IMR-90 (cell line): ENCODE measurements at regions not wholly inside any gene's neighbourhood (a gene's known extent, or its start where the extent isn't known, plus 50 kb on each side); places are given as distances from the start of the nearest gene placed in this dataset.

ENCODE experiments used
- ATAC-seq: fragments of 200-7000 bp; cut with Tn5 transposase; 2 replicates; pipeline ENCODE4 v1.9.1; 2020; ENCODE audit warnings: low read depth, mild to moderate bottlenecking, moderate library complexity
- BruUV-seq: library from RNA; stranded (reverse); fragments of 400-500 nt; replicated peaks from 2 replicates; lab custom pipeline; 2021; lab: Mats Ljungman, UMichigan
- CTCF ChIA-PET: fragments of 300-600 bp; formaldehyde crosslinking; extraction: SDS; loops from one replicate; lab custom pipeline; 2021; ENCODE audit warnings: antibody characterized with exemption; lab: Yijun Ruan, JAX
- POLR2A ChIA-PET: fragments of 300-600 bp; sonication (Branson Sonifier 250); formaldehyde crosslinking; loops from one replicate; lab custom pipeline; 2022; ENCODE audit warnings: antibody characterized with exemption; ENCODE audit not compliant: unreplicated experiment; lab: Charles Lee
- DNase-seq: peaks from one replicate; pipeline ENCODE4 v3.0.0; 2013
- H2AFZ ChIP-seq: replicated peaks from 2 replicates; pipeline ENCODE3; 2013; ENCODE audit warnings: low read length, mild to moderate bottlenecking; ENCODE audit not compliant: poor library complexity
- H2AK5ac ChIP-seq: 2 replicates; pipeline ENCODE4 v1.6.1; 2013; ENCODE audit warnings: low read depth, low read length, inconsistent platforms
- H2AK9ac ChIP-seq: replicated peaks from 2 replicates; pipeline ENCODE3; 2013; ENCODE audit warnings: mild to moderate bottlenecking, low read depth, low read length, moderate library complexity; ENCODE audit not compliant: poor library complexity
- H2BK120ac ChIP-seq: 2 replicates; pipeline ENCODE4 v1.6.1; 2013; ENCODE audit warnings: low read depth, low read length, inconsistent platforms
- H2BK15ac ChIP-seq: 3 replicates; pipeline ENCODE4 v1.6.1; 2013; ENCODE audit warnings: low read depth, low read length, inconsistent platforms
- H2BK20ac ChIP-seq: 2 replicates; pipeline ENCODE4 v1.6.1; 2013; ENCODE audit warnings: low read depth, mild to moderate bottlenecking, inconsistent platforms, low read length, moderate library complexity
- H2BK5ac ChIP-seq: 2 replicates; pipeline ENCODE4 v1.6.1; 2013; ENCODE audit warnings: mild to moderate bottlenecking, low read depth, low read length, inconsistent platforms; ENCODE audit not compliant: poor library complexity, severe bottlenecking
- H3K14ac ChIP-seq: replicated peaks from 2 replicates; pipeline ENCODE4 v1.6.1; 2013; ENCODE audit warnings: low read depth, low read length, inconsistent platforms
- H3K18ac ChIP-seq: 2 replicates; pipeline ENCODE4 v1.6.1; 2013; ENCODE audit warnings: low read depth, low read length, control low read depth
- H3K23ac ChIP-seq: 2 replicates; pipeline ENCODE4 v1.6.1; 2013; ENCODE audit warnings: low read depth, low read length, inconsistent platforms
- H3K27ac ChIP-seq: 2 replicates; pipeline ENCODE4 v1.5.1; 2013; ENCODE audit warnings: mild to moderate bottlenecking, control low read depth, low read length; ENCODE audit not compliant: insufficient read depth
- H3K27me3 ChIP-seq: 2 replicates; pipeline ENCODE4 v1.6.1; 2013; ENCODE audit warnings: low read length; ENCODE audit not compliant: control insufficient read depth, insufficient read depth
- H3K36me3 ChIP-seq: 2 replicates; pipeline ENCODE4 v1.6.1; 2013; ENCODE audit warnings: low read length, mixed read lengths; ENCODE audit not compliant: control insufficient read depth, insufficient read depth
- H3K4ac ChIP-seq: 2 replicates; pipeline ENCODE4 v1.6.1; 2013; ENCODE audit warnings: low read depth, low read length, inconsistent platforms
- H3K4me1 ChIP-seq: 2 replicates; pipeline ENCODE4 v1.6.1; 2013; ENCODE audit warnings: low read length, mixed read lengths; ENCODE audit not compliant: control insufficient read depth, insufficient read depth
- H3K4me2 ChIP-seq: 2 replicates; pipeline ENCODE4 v1.6.1; 2013; ENCODE audit warnings: low read depth, mild to moderate bottlenecking, control low read depth, low read length, moderate library complexity
- H3K4me3 ChIP-seq: 2 replicates; pipeline ENCODE4 v1.5.1; 2013; ENCODE audit warnings: low read depth, mild to moderate bottlenecking, control low read depth, low read length, moderate library complexity; ENCODE audit not compliant: insufficient read depth
- H3K56ac ChIP-seq: 2 replicates; pipeline ENCODE4 v1.6.1; 2013; ENCODE audit warnings: low read length, inconsistent platforms; ENCODE audit not compliant: insufficient read depth; ENCODE audit errors: extremely low read depth
- H3K79me1 ChIP-seq, 2 experiments: 2 replicates each; pipeline ENCODE4 v1.6.1; 2013; ENCODE audit warnings: low read length in 2 of 2, inconsistent platforms in 1 of 2, low read depth in 1 of 2
- H3K9ac ChIP-seq: 2 replicates; pipeline ENCODE4 v1.6.1; 2013; ENCODE audit warnings: low read depth, low read length, control low read depth
- H3K9me1 ChIP-seq: 2 replicates; pipeline ENCODE4 v1.6.1; 2013; ENCODE audit warnings: low read length, inconsistent platforms; ENCODE audit not compliant: insufficient read depth
- H3K9me3 ChIP-seq: 2 replicates; pipeline ENCODE4 v1.6.1; 2013; ENCODE audit warnings: low read length; ENCODE audit not compliant: control insufficient read depth, insufficient read depth
- H4K20me1 ChIP-seq: 2 replicates; pipeline ENCODE4 v1.6.1; 2013; ENCODE audit warnings: low read length, inconsistent platforms; ENCODE audit not compliant: insufficient read depth
- H4K5ac ChIP-seq: 2 replicates; pipeline ENCODE4 v1.6.1; 2013; ENCODE audit warnings: mild to moderate bottlenecking, low read depth, low read length, control low read depth
- H4K8ac ChIP-seq, 2 experiments: 2 replicates each; pipeline ENCODE4 v1.6.1; 2013; ENCODE audit warnings: low read depth in 2 of 2, low read length in 2 of 2, control low read depth in 1 of 2, inconsistent platforms in 1 of 2
- H4K91ac ChIP-seq: 2 replicates; pipeline ENCODE4 v1.6.1; 2013; ENCODE audit warnings: low read depth, low read length, inconsistent platforms; ENCODE audit not compliant: insufficient read depth
- BHLHE40 ChIP-seq: fragments of 150-350 bp; IDR thresholded peaks from 2 replicates; pipeline ENCODE4 v1.6.1; 2016; ENCODE audit warnings: mild to moderate bottlenecking, low read depth, low read length
- CEBPB ChIP-seq: IDR thresholded peaks from 2 replicates; pipeline ENCODE4 v1.6.1; 2012; ENCODE audit warnings: low read depth, low read length, improper control_type of control experiment
- CHD1 ChIP-seq: IDR thresholded peaks from 2 replicates; pipeline ENCODE4 v1.6.1; 2012; ENCODE audit warnings: low read depth, low read length, improper control_type of control experiment
- FOS ChIP-seq: fragments of 150-350 bp; IDR thresholded peaks from 2 replicates; pipeline ENCODE4 v1.6.1; 2016; ENCODE audit warnings: low read depth, low read length
- MAZ ChIP-seq: IDR thresholded peaks from 2 replicates; pipeline ENCODE4 v1.6.1; 2012; ENCODE audit warnings: low read depth, mild to moderate bottlenecking, low read length, improper control_type of control experiment, moderate library complexity, borderline replicate concordance
- MXI1 ChIP-seq: IDR thresholded peaks from 2 replicates; pipeline ENCODE4 v1.6.1; 2012; ENCODE audit warnings: low read depth, mild to moderate bottlenecking, low read length, moderate library complexity, borderline replicate concordance
- NFE2L2 ChIP-seq: fragments of 150-350 bp; IDR thresholded peaks from 2 replicates; pipeline ENCODE4 v1.6.1; 2016; ENCODE audit warnings: low read depth, mild to moderate bottlenecking, low read length
- RCOR1 ChIP-seq: IDR thresholded peaks from 2 replicates; pipeline ENCODE4 v1.6.1; 2012; ENCODE audit warnings: mild to moderate bottlenecking, low read length, improper control_type of control experiment; ENCODE audit not compliant: insufficient replicate concordance
- RFX5 ChIP-seq: IDR thresholded peaks from 2 replicates; pipeline ENCODE4 v1.8.0; 2012; ENCODE audit warnings: low read depth, mild to moderate bottlenecking, low read length, moderate library complexity
- SMC3 ChIP-seq: fragments of 150-350 bp; IDR thresholded peaks from 2 replicates; pipeline ENCODE4 v1.6.1; 2016; ENCODE audit warnings: low read depth, mild to moderate bottlenecking, antibody characterized with exemption, low read length, moderate library complexity
- WGBS, 2 experiments: methylation state at CpG; one replicate each; pipeline versions ENCODE4 v1.1.5 to v1.1.7; 2013; ENCODE audit warnings: missing lambda C conversion rate in 2 of 2; ENCODE audit not compliant: insufficient read length in 1 of 2; ENCODE audit errors: extremely low coverage in 2 of 2; 5-methylcytosine and 5-hydroxymethylcytosine counted together
- dilution Hi-C: fragments of 300-500 bp; cut with HindIII; formaldehyde crosslinking; loops from one replicate; pipeline ENCODE4 v1.14.3; 2018; ENCODE audit warnings: low sequenced_read_pairs; ENCODE audit not compliant: unreplicated experiment
- in situ Hi-C: fragments of 300-500 bp; cut with MboI; formaldehyde crosslinking; loops from 3 replicates; pipeline ENCODE4 v1.14.3; 2019; ENCODE audit warnings: low sequenced_read_pairs, inconsistent platforms, mixed read lengths
- intact Hi-C: fragments of 100-400 bp; cut with micrococcal nuclease; formaldehyde crosslinking; loops from 2 replicates; pipeline ENCODE4 v1.10.0; 2022
- TF ChIP-seq, protein P1 (sequence below): conservative IDR thresholded peaks from 2 replicates; pipeline ENCODE4 v1.5.1; 2012; ENCODE audit warnings: mild to moderate bottlenecking, low read depth, low read length, improper control_type of control experiment
- TF ChIP-seq, protein P2 (sequence below): fragments of 150-350 bp; IDR thresholded peaks from 2 replicates; pipeline ENCODE4 v1.6.1; 2016; ENCODE audit warnings: low read depth, mild to moderate bottlenecking, low read length, moderate library complexity, borderline replicate concordance

GRCh38 chr1:234667600-234668576 is 57.9 kb upstream of the IRF2BP2 start (continued):
- TF ChIP-seq SMC3 (no peak), CEBPB (no peak)

DNA sequence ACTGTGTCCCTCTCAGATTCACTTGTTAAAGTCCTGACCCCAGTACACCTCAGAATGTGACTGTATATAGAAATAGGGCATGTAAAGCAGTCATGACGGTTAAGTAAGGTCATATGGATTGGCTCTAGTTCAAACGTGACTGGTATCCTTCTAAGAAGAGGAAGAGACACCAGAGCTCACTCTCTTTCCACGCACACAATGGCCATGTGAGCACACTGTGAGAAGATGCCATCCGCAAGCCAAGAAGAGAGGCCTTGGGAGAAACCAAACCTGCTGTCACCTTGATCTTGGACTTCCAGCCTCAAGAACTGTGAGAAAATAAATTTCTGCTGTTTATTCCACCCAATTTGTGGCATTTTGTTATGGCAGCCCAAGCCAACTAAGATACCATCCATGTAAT is 56.8 kb upstream of the IRF2BP2 start:
- Histone ChIP-seq H4K5ac (no peak overlapping the region), H4K20me1 (no peaks in the 10 kb centered on the region), H3K79me1 (no peaks in the 10 kb centered on the region), H3K27ac (no peak overlapping the region), H3K9me1 (no peaks in the 10 kb centered on the region; the same call in 1 of the 2 replicates), H2BK15ac (no peak overlapping the region), H2AFZ (no peak overlapping the region), H3K4me1 (no peaks in the 10 kb centered on the region), H3K4ac (no peak overlapping the region), H2AK5ac (no peak overlapping the region), H3K36me3 (no peaks in the 10 kb centered on the region), H3K27me3 (no peaks in the 10 kb centered on the region), H2BK120ac (no peak overlapping the region), H4K8ac (no peak overlapping the region), H2BK5ac (no peak overlapping the region), H2BK20ac (no peak overlapping the region), H3K9me3 (peaks cover 15% of the 10 kb centered on the region), H3K9ac (no peak overlapping the region), H3K14ac (no peak overlapping the region), H3K4me2 (no peak overlapping the region), H3K4me3 (no peak overlapping the region), H4K91ac (no peak overlapping the region), H3K18ac (no peak overlapping the region), H2AK9ac (no peak overlapping the region), H3K56ac (no peak overlapping the region), H3K23ac (no peak overlapping the region)
- in situ Hi-C loops, result no loop called here
- no TSS peak for BruUV-seq
- dilution Hi-C loops, result no loop called here
- ATAC-seq (no peak), DNase-seq (no peak)
- CTCF ChIA-PET, result interaction anchor here (1.4 kb wide), 1 partner anchor 9 kb away, joined by 3 read pairs; no protein-coding TSS in a partner anchor
- intact Hi-C loops, result no loop called here
- POLR2A ChIA-PET, result no interaction called here
- 20% methylated on average over 1 of the region's 4 CpGs; no CpG with 5 or more reads in 1 of the 2 experiments for WGBS, 2 experiments
- TF ChIP-seq FOS (no peak), BHLHE40 (no peak), CEBPB (no peak), RFX5 (no peak), CHD1 (no peak), NFE2L2 (no peak), MAZ (no peak), MXI1 (no peak), RCOR1 (no peak)
- TF ChIP-seq, protein P1, sequence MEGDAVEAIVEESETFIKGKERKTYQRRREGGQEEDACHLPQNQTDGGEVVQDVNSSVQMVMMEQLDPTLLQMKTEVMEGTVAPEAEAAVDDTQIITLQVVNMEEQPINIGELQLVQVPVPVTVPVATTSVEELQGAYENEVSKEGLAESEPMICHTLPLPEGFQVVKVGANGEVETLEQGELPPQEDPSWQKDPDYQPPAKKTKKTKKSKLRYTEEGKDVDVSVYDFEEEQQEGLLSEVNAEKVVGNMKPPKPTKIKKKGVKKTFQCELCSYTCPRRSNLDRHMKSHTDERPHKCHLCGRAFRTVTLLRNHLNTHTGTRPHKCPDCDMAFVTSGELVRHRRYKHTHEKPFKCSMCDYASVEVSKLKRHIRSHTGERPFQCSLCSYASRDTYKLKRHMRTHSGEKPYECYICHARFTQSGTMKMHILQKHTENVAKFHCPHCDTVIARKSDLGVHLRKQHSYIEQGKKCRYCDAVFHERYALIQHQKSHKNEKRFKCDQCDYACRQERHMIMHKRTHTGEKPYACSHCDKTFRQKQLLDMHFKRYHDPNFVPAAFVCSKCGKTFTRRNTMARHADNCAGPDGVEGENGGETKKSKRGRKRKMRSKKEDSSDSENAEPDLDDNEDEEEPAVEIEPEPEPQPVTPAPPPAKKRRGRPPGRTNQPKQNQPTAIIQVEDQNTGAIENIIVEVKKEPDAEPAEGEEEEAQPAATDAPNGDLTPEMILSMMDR, result no peak
- TF ChIP-seq, protein P2, sequence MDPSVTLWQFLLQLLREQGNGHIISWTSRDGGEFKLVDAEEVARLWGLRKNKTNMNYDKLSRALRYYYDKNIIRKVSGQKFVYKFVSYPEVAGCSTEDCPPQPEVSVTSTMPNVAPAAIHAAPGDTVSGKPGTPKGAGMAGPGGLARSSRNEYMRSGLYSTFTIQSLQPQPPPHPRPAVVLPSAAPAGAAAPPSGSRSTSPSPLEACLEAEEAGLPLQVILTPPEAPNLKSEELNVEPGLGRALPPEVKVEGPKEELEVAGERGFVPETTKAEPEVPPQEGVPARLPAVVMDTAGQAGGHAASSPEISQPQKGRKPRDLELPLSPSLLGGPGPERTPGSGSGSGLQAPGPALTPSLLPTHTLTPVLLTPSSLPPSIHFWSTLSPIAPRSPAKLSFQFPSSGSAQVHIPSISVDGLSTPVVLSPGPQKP, result no peak
